ENCODE measurements at regions not wholly inside any gene's neighbourhood (a gene's known extent, or its start where the extent isn't known, plus 50 kb on each side); places are given as distances from the start of the nearest gene placed in this dataset.

GRCh38 chr10:128325788-128326187, 199.6 kb upstream of the MKI67 start:
- DNase-seq (ENCODE audit: insufficient read length, low spot score), result no peak
- no peak for TF ChIP-seq POLR2A (IDR thresholded peaks at IDR 0.05; ENCODE audit: low read depth, low read length)
- no peak for FAIRE-seq

GRCh38 chr10:128326251-128326650, 200.0 kb upstream of the MKI67 start:
- no peak for TF ChIP-seq POLR2A (IDR thresholded peaks at IDR 0.05; ENCODE audit: low read depth, low read length)
- no peak for DNase-seq (ENCODE audit: insufficient read length, low spot score)
- FAIRE-seq, result no peak

GRCh38 chr10:128326851-128327250, 200.6 kb upstream of the MKI67 start:
- no peak for TF ChIP-seq POLR2A (IDR thresholded peaks at IDR 0.05; ENCODE audit: low read depth, low read length)
- FAIRE-seq (no peak), DNase-seq (ENCODE audit: insufficient read length, low spot score) (no peak)

- FAIRE-seq, result no peak
- no peak for DNase-seq (ENCODE audit: insufficient read length, low spot score)
These were observed 210.2 kb upstream of the MKI67 start for GRCh38 chr10:128336401-128336800.

GRCh38 chr10:128337860-128338378, 211.7 kb upstream of the MKI67 start:
- no peak for FAIRE-seq
- TF ChIP-seq POLR2A (IDR thresholded peaks at IDR 0.05; ENCODE audit: low read depth, low read length), result no peak
- DNase-seq (ENCODE audit: insufficient read length, low spot score), result no peak

More at GRCh38 chr10:128336401-128336800, 210.2 kb upstream of the MKI67 start:
- TF ChIP-seq POLR2A (IDR thresholded peaks at IDR 0.05; ENCODE audit: low read depth, low read length), result no peak

GRCh38 chr10:128338951-128339350, 212.7 kb upstream of the MKI67 start:
- no peak for FAIRE-seq
- no peak for TF ChIP-seq POLR2A (IDR thresholded peaks at IDR 0.05; ENCODE audit: low read depth, low read length)
- DNase-seq (ENCODE audit: insufficient read length, low spot score), result no peak

- DNase-seq (ENCODE audit: insufficient read length, low spot score), result no peak
- TF ChIP-seq POLR2A (IDR thresholded peaks at IDR 0.05; ENCODE audit: low read depth, low read length), result no peak
- no peak for FAIRE-seq
These were observed 213.5 kb upstream of the MKI67 start for GRCh38 chr10:128339753-128340152.

GRCh38 chr10:128345353-128345752, 219.1 kb upstream of the MKI67 start:
- no peak for TF ChIP-seq POLR2A (IDR thresholded peaks at IDR 0.05; ENCODE audit: low read depth, low read length)
- FAIRE-seq, result no peak

GRCh38 chr10:128360783-128361182, 234.6 kb upstream of the MKI67 start:
- no peak for FAIRE-seq
- no peak for DNase-seq (ENCODE audit: insufficient read length, low spot score)
- no peak for TF ChIP-seq POLR2A (IDR thresholded peaks at IDR 0.05; ENCODE audit: low read depth, low read length)

More at GRCh38 chr10:128345353-128345752, 219.1 kb upstream of the MKI67 start:
- DNase-seq (ENCODE audit: insufficient read length, low spot score), result no peak

- DNase-seq (ENCODE audit: insufficient read length, low spot score) (no peak), FAIRE-seq (no peak)
- no peak for TF ChIP-seq POLR2A (IDR thresholded peaks at IDR 0.05; ENCODE audit: low read depth, low read length)
These were observed 235.3 kb upstream of the MKI67 start for GRCh38 chr10:128361487-128361886.

- FAIRE-seq (no peak), DNase-seq (ENCODE audit: insufficient read length, low spot score) (no peak)
- no peak for TF ChIP-seq POLR2A (IDR thresholded peaks at IDR 0.05; ENCODE audit: low read depth, low read length)
These were observed 236.3 kb upstream of the MKI67 start for GRCh38 chr10:128362514-128362913.

- TF ChIP-seq POLR2A (IDR thresholded peaks at IDR 0.05; ENCODE audit: low read depth, low read length), result no peak
- FAIRE-seq, result no peak
These were observed 238.4 kb upstream of the MKI67 start for GRCh38 chr10:128364631-128365030.

GRCh38 chr10:128365156-128365725, 239.0 kb upstream of the MKI67 start:
- FAIRE-seq (no peak), DNase-seq (ENCODE audit: insufficient read length, low spot score) (no peak)
- TF ChIP-seq POLR2A (IDR thresholded peaks at IDR 0.05; ENCODE audit: low read depth, low read length), result no peak

More at GRCh38 chr10:128364631-128365030, 238.4 kb upstream of the MKI67 start:
- no peak for DNase-seq (ENCODE audit: insufficient read length, low spot score)

- no peak for TF ChIP-seq POLR2A (IDR thresholded peaks at IDR 0.05; ENCODE audit: low read depth, low read length)
- FAIRE-seq, result no peak
These were observed 241.6 kb upstream of the MKI67 start for GRCh38 chr10:128367807-128368206.

GRCh38 chr10:128369101-128369650, 243.0 kb upstream of the MKI67 start:
- no peak for TF ChIP-seq POLR2A (IDR thresholded peaks at IDR 0.05; ENCODE audit: low read depth, low read length)
- no peak for DNase-seq (ENCODE audit: insufficient read length, low spot score)
- FAIRE-seq, result no peak

More at GRCh38 chr10:128367807-128368206, 241.6 kb upstream of the MKI67 start:
- DNase-seq (ENCODE audit: insufficient read length, low spot score), result no peak

Data from H54 (cell line).